Stimulated activated naive B cell treated with anti-CD40 and anti-IgM and Interleukin-4, amounts not matched to agents 10 μg/mL and 1 μg/mL and 100 μg/mL, for 72 hours (primary cell): ENCODE measurements at regions not wholly inside any gene's neighbourhood (a gene's known extent, or its start where the extent isn't known, plus 50 kb on each side); places are given as distances from the start of the nearest gene placed in this dataset.
"Not testable (repeated sequence)": the region's sequence is repeated elsewhere in the genome, so short reads cannot be mapped to it uniquely, and the experiment has no call there.

Experiments
- ATAC-seq, 2 donors: fragments of 150-1000 bp; cut with Tn5 transposase; replicated peaks; 2 replicates each; pipeline ENCODE4 v1.10.0; 2021; ENCODE audit warnings: moderate library complexity in 1 of 2
- DNase-seq: peaks from one replicate; pipeline ENCODE4 v3.0.0; 2021
- H3K27ac Mint-ChIP-seq: one replicate; pipeline ENCODE4 v1.8.0; 2022; ENCODE audit warnings: mild to moderate bottlenecking, mixed read lengths
- H3K27me3 Mint-ChIP-seq, 2 donors: one replicate each; pipeline ENCODE4 v1.8.0; 2022; ENCODE audit warnings: mixed read lengths in 2 of 2
- H3K36me3 Mint-ChIP-seq, 2 donors: one replicate each; pipeline ENCODE4 v1.8.0; 2022; ENCODE audit warnings: mixed read lengths in 2 of 2, mild to moderate bottlenecking in 1 of 2
- H3K4me1 Mint-ChIP-seq, 2 donors: one replicate each; pipeline ENCODE4 v1.8.0; 2022; ENCODE audit warnings: mixed read lengths in 2 of 2, mild to moderate bottlenecking in 1 of 2
- H3K4me3 Mint-ChIP-seq, 2 donors: one replicate each; pipeline ENCODE4 v1.8.0; 2022; ENCODE audit warnings: mild to moderate bottlenecking in 2 of 2, mixed read lengths in 2 of 2, moderate library complexity in 1 of 2
- H3K9me3 Mint-ChIP-seq, 2 donors: one replicate each; pipeline ENCODE4 v1.8.0; 2022; ENCODE audit warnings: mixed read lengths in 2 of 2, mild to moderate bottlenecking in 1 of 2

DNA sequence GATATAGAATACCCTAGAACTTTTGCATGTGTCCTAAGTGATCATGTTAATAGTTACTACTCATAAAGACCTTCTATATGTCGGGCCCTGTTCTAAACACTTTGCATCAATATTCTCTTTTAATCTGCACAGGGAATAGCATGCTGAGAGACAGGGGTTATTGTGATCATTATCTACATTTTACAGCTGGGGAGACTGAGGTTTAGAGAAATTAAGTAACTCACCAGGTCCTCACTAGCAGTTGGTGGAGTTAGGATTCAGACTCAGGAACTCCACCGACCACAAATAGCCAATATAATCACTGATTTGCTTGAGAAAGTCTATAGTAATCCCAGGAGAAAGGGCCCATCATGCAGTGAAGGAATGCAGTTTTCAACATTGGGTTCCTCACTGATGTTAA is 111.2 kb upstream of the ADO start:
- Mint-ChIP-seq H3K9me3 (peaks cover 0 to 2% of the 10 kb centered on the region in 2 donors), H3K4me1 (peaks cover 39 to 70% of the 10 kb centered on the region in 2 donors), H3K27me3 (no peaks in the 10 kb centered on the region), H3K4me3 (no peak overlapping the region), H3K27ac (no peak overlapping the region), H3K36me3 (peaks cover 1 to 9% of the 10 kb centered on the region in 2 donors)
- no peak for DNase-seq
- ATAC-seq, result no peak

DNA sequence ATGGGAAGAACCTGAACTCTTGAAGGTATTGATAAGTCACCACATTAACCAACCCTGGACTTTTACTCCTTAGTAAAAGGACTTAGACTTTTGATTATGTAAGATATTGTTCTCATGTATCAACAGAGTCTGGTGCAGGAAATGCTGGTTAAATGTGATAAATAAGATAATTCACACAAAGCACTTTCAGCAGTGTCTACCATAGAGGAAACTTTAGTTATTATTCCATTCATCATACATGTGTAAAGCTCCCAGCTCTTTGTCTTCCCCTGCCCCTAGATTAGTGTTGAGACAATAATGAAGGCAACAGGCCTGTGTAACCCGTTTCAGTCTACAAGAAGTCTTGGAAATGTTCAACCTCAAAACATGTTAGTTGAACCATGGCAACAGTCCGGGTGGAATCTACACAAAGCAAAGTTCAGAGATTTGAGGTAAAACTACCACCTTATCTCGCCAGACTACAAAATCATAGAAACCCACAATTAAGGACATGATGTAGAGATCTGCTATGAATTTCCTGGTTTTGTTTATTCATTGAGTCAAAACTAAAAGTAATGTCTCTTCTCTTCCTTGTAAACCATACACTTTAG is 109.9 kb upstream of the ADO start:
- Mint-ChIP-seq H3K27ac (no peak overlapping the region), H3K9me3 (peaks cover 4 to 8% of the 10 kb centered on the region in 2 donors), H3K36me3 (peaks cover 7 to 11% of the 10 kb centered on the region in 2 donors), H3K27me3 (no peaks in the 10 kb centered on the region), H3K4me3 (no peak overlapping the region), H3K4me1 (peaks cover 28 to 58% of the 10 kb centered on the region in 2 donors)
- DNase-seq (no peak), ATAC-seq (no peak)

GRCh38 chr10:62696798-62697197 is 107.7 kb upstream of the ADO start:
- H3K27ac Mint-ChIP-seq, result peak overlapping the region; percentile 10
- no peaks in the 10 kb centered on the region for H3K27me3 Mint-ChIP-seq

DNA sequence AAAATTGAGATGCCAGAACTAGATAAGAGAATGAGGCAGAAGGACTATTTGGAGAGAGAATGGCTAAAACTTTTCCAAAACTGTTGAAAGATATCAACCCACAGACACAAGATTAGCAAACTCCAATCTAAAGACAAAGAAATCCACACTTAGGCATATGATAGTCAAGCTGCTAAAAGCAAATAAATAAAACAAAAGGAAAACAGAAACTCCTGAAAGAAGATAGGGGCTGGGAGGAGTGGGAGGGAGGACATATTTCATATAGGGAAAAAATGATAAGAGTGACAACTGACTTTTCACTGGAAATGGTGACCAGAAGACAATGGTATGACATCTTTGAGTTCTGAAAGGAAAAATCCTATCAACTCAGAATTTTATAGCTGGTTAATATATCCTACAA is 105.4 kb upstream of the ADO start:
- Mint-ChIP-seq H3K9me3 (peaks cover 8 to 11% of the 10 kb centered on the region in 2 donors), H3K4me1 (peaks cover 21 to 39% of the 10 kb centered on the region in 2 donors), H3K27ac (no peak overlapping the region), H3K36me3 (peaks cover 8 to 12% of the 10 kb centered on the region in 2 donors), H3K27me3 (no peaks in the 10 kb centered on the region), H3K4me3 (no peak overlapping the region)
- DNase-seq, result no peak
- ATAC-seq, result no peak

More at GRCh38 chr10:62696798-62697197, 107.7 kb upstream of the ADO start:
- DNase-seq (no peak), ATAC-seq (peak; percentile 78 to 82)
- H3K4me1 Mint-ChIP-seq, result peaks cover 14 to 38% of the 10 kb centered on the region in 2 donors
- H3K4me3 Mint-ChIP-seq, result peak overlapping the region in 1 of 2 donors; percentile 16
- peaks cover 9% of the 10 kb centered on the region in 2 donors for H3K36me3 Mint-ChIP-seq
- peaks cover 7 to 8% of the 10 kb centered on the region in 2 donors for H3K9me3 Mint-ChIP-seq

DNA sequence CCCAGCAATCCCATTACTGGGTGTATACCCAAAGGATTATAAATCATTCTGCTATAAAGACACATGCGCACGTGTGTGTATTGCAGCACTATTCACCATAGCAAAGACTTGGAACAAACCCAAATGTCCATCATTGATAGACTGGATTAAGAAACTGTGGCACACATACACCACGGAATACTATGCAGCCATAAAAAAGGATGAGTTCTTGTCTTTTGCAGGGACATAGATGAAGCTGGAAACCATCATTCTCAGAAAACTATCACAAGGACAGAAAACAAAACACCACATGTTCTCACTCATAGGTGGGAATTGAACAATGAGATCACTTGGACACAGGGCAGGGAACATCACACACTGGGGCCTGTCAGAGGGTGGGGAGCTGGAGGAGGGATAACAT is 100.4 kb upstream of the ADO start:
- not testable (repeated sequence) for H3K27ac Mint-ChIP-seq

DNA sequence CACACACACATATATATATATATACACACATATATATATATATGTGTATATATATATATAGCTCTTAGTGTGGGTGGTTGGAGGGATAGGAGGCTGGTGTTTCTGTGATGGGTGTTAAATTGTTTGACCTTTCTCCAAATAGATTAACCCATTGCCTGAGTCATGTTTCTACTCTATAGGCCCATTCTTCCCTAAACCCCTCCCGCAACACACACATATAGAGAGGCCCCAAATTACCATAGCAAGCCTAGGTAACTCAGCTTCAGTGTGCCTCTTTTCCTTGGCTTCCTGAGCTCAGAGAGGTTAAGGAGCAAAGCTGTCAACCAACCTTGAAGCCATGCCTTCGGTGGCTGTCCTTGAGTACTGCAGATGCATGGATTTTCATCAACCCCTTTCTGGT is 98.7 kb upstream of the ADO start:
- ATAC-seq, result peak; percentile 24 to 45
- H3K36me3 Mint-ChIP-seq, result peaks cover 7 to 9% of the 10 kb centered on the region in 2 donors
- H3K27me3 Mint-ChIP-seq, result no peaks in the 10 kb centered on the region
- H3K4me1 Mint-ChIP-seq, result peaks cover 42 to 63% of the 10 kb centered on the region in 2 donors
- H3K9me3 Mint-ChIP-seq, result peaks cover 8 to 13% of the 10 kb centered on the region in 2 donors
- H3K4me3 Mint-ChIP-seq, result no peak overlapping the region
- DNase-seq, result no peak
- no peak overlapping the region for H3K27ac Mint-ChIP-seq

More for the DNA sequence above, 100.4 kb upstream of the ADO start:
- H3K36me3 Mint-ChIP-seq, ATAC-seq, DNase-seq, H3K4me3 Mint-ChIP-seq, H3K27me3 Mint-ChIP-seq: not testable (repeated sequence)
- Mint-ChIP-seq H3K4me1 (peaks cover 31 to 47% of the 10 kb centered on the region in 2 donors), H3K9me3 (peaks cover 4 to 11% of the 10 kb centered on the region in 2 donors)

DNA sequence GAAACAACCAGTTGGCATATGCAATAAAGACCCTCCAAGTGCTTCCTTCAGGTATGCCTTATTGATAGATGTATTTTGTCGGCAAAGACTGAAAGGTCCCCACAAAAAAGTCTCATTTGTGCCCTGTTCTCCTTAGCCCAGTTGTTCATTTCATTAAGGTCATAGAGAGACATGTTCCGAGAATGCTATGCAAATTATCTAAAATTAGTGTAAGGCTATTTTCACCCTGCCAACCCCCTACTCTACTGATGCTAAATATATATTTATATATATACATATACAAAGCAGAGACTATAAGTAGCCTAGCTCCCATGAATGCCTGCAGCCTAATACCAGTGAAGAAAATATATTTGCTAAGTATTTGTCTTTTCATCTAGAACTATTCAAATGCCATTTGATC is 96.7 kb upstream of the ADO start:
- peaks cover 39 to 57% of the 10 kb centered on the region in 2 donors for H3K4me1 Mint-ChIP-seq
- peak overlapping the region; percentile 21 for H3K27ac Mint-ChIP-seq
- H3K4me3 Mint-ChIP-seq, result peak overlapping the region in 1 of 2 donors; percentile 8
- peaks cover 14 to 18% of the 10 kb centered on the region in 2 donors for H3K9me3 Mint-ChIP-seq
- DNase-seq (no peak), ATAC-seq (peak; percentile 67 to 72)
- peaks cover 8 to 11% of the 10 kb centered on the region in 2 donors for H3K36me3 Mint-ChIP-seq
- no peaks in the 10 kb centered on the region for H3K27me3 Mint-ChIP-seq

DNA sequence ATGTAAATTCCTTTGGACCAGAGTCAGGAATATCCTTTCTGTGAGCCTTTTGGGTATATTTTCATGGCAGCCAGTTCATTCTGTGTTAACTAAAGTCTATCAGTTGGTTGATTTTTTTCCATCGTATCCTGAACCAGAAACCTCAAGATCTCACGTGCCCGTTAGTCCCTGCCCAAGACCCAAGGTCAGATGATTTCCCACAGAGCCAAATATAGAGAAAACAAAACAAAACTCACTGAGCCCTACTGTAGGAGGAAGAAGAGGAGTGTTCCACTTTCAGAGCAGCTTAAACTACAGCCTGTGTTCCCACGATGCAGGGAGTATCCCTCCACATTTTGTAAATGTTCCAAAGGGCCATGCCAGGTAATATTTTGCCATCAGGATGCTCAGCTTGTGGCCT is 96.0 kb upstream of the ADO start:
- H3K36me3 Mint-ChIP-seq, result peaks cover 8 to 11% of the 10 kb centered on the region in 2 donors
- H3K4me1 Mint-ChIP-seq, result peaks cover 39 to 54% of the 10 kb centered on the region in 2 donors
- H3K27ac Mint-ChIP-seq, result peak overlapping the region; percentile 77
- peaks cover 14 to 16% of the 10 kb centered on the region in 2 donors for H3K9me3 Mint-ChIP-seq
- ATAC-seq (peak; percentile 38 to 50), DNase-seq (no peak)
- H3K27me3 Mint-ChIP-seq, result no peaks in the 10 kb centered on the region
- peak overlapping the region in 1 of 2 donors; percentile 23 for H3K4me3 Mint-ChIP-seq

GRCh38 chr10:62709200-62709599 is 95.3 kb upstream of the ADO start:
- H3K9me3 Mint-ChIP-seq, result peaks cover 14% of the 10 kb centered on the region in 2 donors
- DNase-seq (no peak), ATAC-seq (no peak)
- H3K36me3 Mint-ChIP-seq, result peaks cover 8 to 11% of the 10 kb centered on the region in 2 donors
- no peaks in the 10 kb centered on the region for H3K27me3 Mint-ChIP-seq
- peaks cover 37 to 55% of the 10 kb centered on the region in 2 donors for H3K4me1 Mint-ChIP-seq
- H3K27ac Mint-ChIP-seq, result peak overlapping the region; percentile 37
- no peak overlapping the region for H3K4me3 Mint-ChIP-seq

- Mint-ChIP-seq H3K27ac (no peak overlapping the region), H3K9me3 (peaks cover 14 to 15% of the 10 kb centered on the region in 2 donors), H3K27me3 (no peaks in the 10 kb centered on the region), H3K36me3 (peaks cover 8 to 11% of the 10 kb centered on the region in 2 donors), H3K4me1 (peaks cover 39 to 65% of the 10 kb centered on the region in 2 donors), H3K4me3 (no peak overlapping the region)
- ATAC-seq (peak; percentile 75 to 78), DNase-seq (no peak)
These were observed 94.3 kb upstream of the ADO start for GRCh38 chr10:62710182-62710581.

DNA sequence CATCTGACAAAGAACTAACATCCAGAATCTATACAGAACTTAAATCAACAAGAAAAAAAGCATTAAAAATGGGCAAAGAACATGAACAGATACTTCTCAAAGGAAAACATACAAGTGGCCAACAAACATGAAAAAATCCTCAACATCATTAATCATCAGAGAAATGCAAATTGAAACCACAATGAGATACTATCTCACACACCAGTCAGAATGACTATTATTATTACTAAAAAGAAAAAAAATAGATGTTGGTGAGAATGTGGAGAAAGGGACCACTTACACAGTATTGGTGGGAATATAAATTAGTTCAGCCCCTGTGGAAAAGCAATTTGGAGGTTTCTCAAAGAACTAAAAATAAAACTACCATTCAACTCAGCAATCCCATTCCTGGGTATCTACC is 89.1 kb upstream of the ADO start:
- Mint-ChIP-seq H3K27ac (no peak overlapping the region), H3K4me3 (no peak overlapping the region), H3K36me3 (peaks cover 5 to 7% of the 10 kb centered on the region in 2 donors), H3K4me1 (peaks cover 13 to 23% of the 10 kb centered on the region in 2 donors), H3K27me3 (no peaks in the 10 kb centered on the region), H3K9me3 (peaks cover 10 to 11% of the 10 kb centered on the region in 2 donors)
- peak in 1 of 2 donors; percentile 29 for ATAC-seq
- no peak for DNase-seq

DNA sequence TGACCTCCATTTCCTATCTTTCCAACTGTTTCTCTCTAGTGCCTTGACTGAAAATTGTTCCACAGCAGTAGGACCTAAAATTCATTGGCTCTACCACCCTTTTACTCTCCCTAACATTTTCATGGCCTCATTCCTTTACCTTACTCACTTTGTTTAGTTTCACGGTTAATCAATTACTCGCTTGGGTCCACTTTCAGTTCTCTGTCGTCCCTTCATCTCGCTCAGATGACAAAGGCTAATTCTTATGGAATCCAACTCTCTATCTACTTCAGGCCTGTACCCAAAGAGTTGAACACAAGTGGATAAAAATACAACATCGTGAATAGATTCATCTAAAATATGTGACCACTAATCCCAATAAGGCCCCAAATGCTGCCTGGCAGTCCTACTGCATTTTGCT is 85.9 kb upstream of the ADO start:
- H3K36me3 Mint-ChIP-seq, result no peaks in the 10 kb centered on the region
- peaks cover 0 to 4% of the 10 kb centered on the region in 2 donors for H3K9me3 Mint-ChIP-seq
- H3K4me3 Mint-ChIP-seq, result no peak overlapping the region
- H3K4me1 Mint-ChIP-seq, result peaks cover 6 to 13% of the 10 kb centered on the region in 2 donors
- ATAC-seq (no peak), DNase-seq (no peak)
- no peak overlapping the region for H3K27ac Mint-ChIP-seq
- no peaks in the 10 kb centered on the region for H3K27me3 Mint-ChIP-seq

DNA sequence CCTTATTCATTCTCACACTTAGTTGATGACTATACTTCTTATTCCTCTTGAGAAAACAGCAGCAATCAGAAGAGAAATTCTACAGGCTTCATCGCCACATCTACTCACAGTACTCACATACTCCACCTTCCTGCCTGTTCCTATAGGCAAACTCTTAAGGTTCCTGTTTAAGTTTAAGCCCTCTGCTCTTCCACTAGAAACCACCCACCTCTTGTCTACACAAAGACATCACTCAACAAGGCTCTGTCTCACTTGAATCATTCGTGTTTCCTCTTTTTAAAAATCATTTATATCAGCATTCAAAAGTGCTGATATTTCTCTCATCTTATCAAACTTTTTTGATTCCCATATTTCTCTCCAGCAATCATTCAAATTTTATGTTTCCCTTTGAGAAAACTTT is 85.5 kb upstream of the ADO start:
- no peak overlapping the region for H3K4me3 Mint-ChIP-seq
- H3K9me3 Mint-ChIP-seq, result peaks cover 0 to 4% of the 10 kb centered on the region in 2 donors
- no peaks in the 10 kb centered on the region for H3K36me3 Mint-ChIP-seq
- peak; percentile 65 to 69 for ATAC-seq
- peaks cover 7 to 13% of the 10 kb centered on the region in 2 donors for H3K4me1 Mint-ChIP-seq
- no peaks in the 10 kb centered on the region for H3K27me3 Mint-ChIP-seq
- no peak overlapping the region for H3K27ac Mint-ChIP-seq
- no peak for DNase-seq

GRCh38 chr10:62721687-62722086 is 82.8 kb upstream of the ADO start:
- H3K4me1 Mint-ChIP-seq, result peaks cover 14 to 19% of the 10 kb centered on the region in 2 donors
- no peaks in the 10 kb centered on the region for H3K36me3 Mint-ChIP-seq
- no peak overlapping the region for H3K4me3 Mint-ChIP-seq
- peaks cover 0 to 4% of the 10 kb centered on the region in 2 donors for H3K9me3 Mint-ChIP-seq
- no peaks in the 10 kb centered on the region for H3K27me3 Mint-ChIP-seq
- no peak overlapping the region for H3K27ac Mint-ChIP-seq
- ATAC-seq (no peak), DNase-seq (no peak)

DNA sequence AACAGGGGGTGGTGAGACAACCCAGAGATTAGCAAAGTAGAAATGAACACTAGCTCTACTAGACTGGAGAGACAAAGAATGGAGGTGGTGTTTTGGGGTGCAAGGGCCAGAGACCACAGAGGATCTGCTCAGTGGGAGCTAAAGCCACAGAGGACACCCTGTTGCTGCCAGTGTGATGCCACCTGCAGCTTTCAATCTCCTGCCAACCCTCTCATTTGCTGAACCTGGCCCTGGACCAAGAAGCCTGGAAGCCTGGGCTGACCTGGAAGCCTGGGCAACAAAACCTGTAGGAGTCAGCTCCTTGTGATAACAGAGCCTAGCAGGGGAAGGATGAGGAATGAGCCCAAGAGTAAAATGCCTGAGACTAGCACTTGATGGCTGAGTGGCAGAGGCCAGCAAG is 81.1 kb upstream of the ADO start:
- peaks cover 0 to 4% of the 10 kb centered on the region in 2 donors for H3K9me3 Mint-ChIP-seq
- DNase-seq, result no peak

More for the DNA sequence above, 81.1 kb upstream of the ADO start:
- no peak for ATAC-seq
- H3K27ac Mint-ChIP-seq, result no peak overlapping the region
- H3K36me3 Mint-ChIP-seq, result no peaks in the 10 kb centered on the region
- no peak overlapping the region for H3K4me3 Mint-ChIP-seq
- peaks cover 16 to 33% of the 10 kb centered on the region in 2 donors for H3K4me1 Mint-ChIP-seq
- H3K27me3 Mint-ChIP-seq, result no peaks in the 10 kb centered on the region
